Common myeloid progenitor, CD34-positive (primary cell): ENCODE measurements at regions not wholly inside any gene's neighbourhood (a gene's known extent, or its start where the extent isn't known, plus 50 kb on each side); places are given as distances from the start of the nearest gene placed in this dataset.

Experiments
- CTCF ChIA-PET: fragments of 350-600 bp; sonication (Branson Sonifier 250); formaldehyde crosslinking; loops from one replicate; lab custom pipeline; 2021; ENCODE audit warnings: antibody characterized with exemption; lab: Charles Lee
- POLR2A ChIA-PET: fragments of 350-600 bp; sonication (Branson Sonifier 250); formaldehyde crosslinking; loops from one replicate; lab custom pipeline; 2021; ENCODE audit warnings: antibody characterized with exemption; lab: Charles Lee
- DNase-seq, 3 donors: peaks; one replicate each; pipeline versions ENCODE4 v3.0.0 to v3.0.0-alpha.2; 2013
- H3K27ac ChIP-seq, 2 experiments: 1 replicate in 1 of 2; 2 replicates in 1 of 2; pipeline ENCODE4 v1.7.0; 2013; ENCODE audit warnings: inconsistent platforms in 2 of 2, low read length in 2 of 2, mild to moderate bottlenecking in 2 of 2, low read depth in 1 of 2, moderate library complexity in 1 of 2; ENCODE audit not compliant: severe bottlenecking in 2 of 2, insufficient read depth in 1 of 2, poor library complexity in 1 of 2
- H3K27me3 ChIP-seq, 5 experiments: replicated peaks in 2 of 5; 1 replicate in 3 of 5; 2 replicates in 2 of 5; pipeline versions ENCODE4 v1.6.1 to v1.7.0; 2013; ENCODE audit warnings: low read length in 4 of 5, mild to moderate bottlenecking in 2 of 5, moderate library complexity in 2 of 5, inconsistent platforms in 1 of 5; ENCODE audit not compliant: insufficient read depth in 5 of 5, control insufficient read depth in 4 of 5
- H3K36me3 ChIP-seq, 4 experiments: 1 replicate in 2 of 4; 2 replicates in 2 of 4; pipeline versions ENCODE4 v1.6.1 to v1.7.0; 2013; ENCODE audit warnings: low read length in 3 of 4, control low read depth in 1 of 4, mild to moderate bottlenecking in 1 of 4; ENCODE audit not compliant: control insufficient read depth in 4 of 4, insufficient read depth in 4 of 4
- H3K4me1 ChIP-seq, 4 experiments: 1 replicate in 3 of 4; 2 replicates in 1 of 4; pipeline versions ENCODE4 v1.6.1 to v1.7.1; 2013; ENCODE audit warnings: low read length in 3 of 4, mild to moderate bottlenecking in 3 of 4, control low read depth in 1 of 4, inconsistent platforms in 1 of 4, moderate library complexity in 1 of 4; ENCODE audit not compliant: control insufficient read depth in 4 of 4, insufficient read depth in 4 of 4; ENCODE audit errors: control extremely low read depth in 1 of 4
- H3K4me3 ChIP-seq, 7 experiments: 1 replicate in 4 of 7; 2 replicates in 3 of 7; pipeline versions ENCODE4 v1.5.1 to v1.7.0; 2013; ENCODE audit warnings: mild to moderate bottlenecking in 7 of 7, low read length in 6 of 7, moderate library complexity in 6 of 7, inconsistent platforms in 2 of 7, low read depth in 2 of 7, control low read depth in 1 of 7; ENCODE audit not compliant: insufficient read depth in 4 of 7, control insufficient read depth in 1 of 7; ENCODE audit errors: extremely low read depth in 1 of 7
- H3K9me3 ChIP-seq, 5 experiments: 1 replicate in 4 of 5; 2 replicates in 1 of 5; pipeline versions ENCODE4 v1.6.1 to v1.7.1; 2013; ENCODE audit warnings: low read length in 4 of 5, mild to moderate bottlenecking in 2 of 5, inconsistent platforms in 1 of 5, low read depth in 1 of 5, moderate library complexity in 1 of 5; ENCODE audit not compliant: control insufficient read depth in 4 of 5, insufficient read depth in 2 of 5; ENCODE audit errors: control extremely low read depth in 1 of 5
- WGBS: methylation state at CpG from one replicate; pipeline ENCODE4 v1.1.5; 2013; ENCODE audit not compliant: insufficient coverage; 5-methylcytosine and 5-hydroxymethylcytosine counted together

DNA sequence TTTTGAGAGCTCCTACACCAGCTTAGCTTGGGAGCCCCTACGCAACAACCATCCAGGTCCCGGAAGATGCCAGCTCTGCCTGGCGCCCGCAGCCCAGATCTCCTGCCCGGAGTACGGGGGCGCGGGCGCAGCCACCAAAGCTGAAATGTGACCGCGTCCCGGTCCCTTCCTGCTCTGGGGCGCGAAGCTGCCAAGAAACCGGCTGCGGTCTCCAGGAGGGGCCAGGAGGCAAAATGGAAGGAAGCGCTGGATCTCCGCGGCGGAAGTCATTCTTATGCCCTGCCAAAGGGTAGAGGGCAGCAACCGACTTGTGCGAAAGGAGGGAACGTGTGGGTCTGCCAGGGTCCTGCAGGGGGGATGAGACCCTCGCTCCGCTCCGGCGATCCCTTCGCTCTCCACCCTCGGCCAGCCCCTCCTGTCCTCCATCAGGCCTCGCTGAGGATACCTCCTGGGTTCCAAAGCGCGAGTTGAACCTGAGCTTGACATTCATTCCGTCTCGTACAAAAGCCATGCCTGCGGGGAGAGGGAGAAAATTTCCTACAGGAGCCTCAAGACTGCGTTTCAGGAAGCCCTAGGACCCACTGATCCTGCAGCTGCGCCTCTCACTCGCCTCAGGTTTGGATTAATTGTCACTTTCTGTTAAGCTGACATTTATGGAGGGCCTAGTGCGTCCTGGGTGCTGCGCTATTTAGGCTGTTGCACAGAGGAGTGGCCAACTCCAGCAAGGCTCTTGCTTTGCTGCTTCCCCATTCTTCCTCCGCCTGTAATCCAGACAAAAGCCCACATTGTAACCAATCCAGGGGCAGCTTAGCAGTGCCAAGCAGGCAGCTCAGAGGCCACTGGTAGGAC is 98.3 kb upstream of the VGLL3 start:
- DNase-seq, result peak; percentile 74 to 90 (median 87)
- CTCF ChIA-PET, result interaction anchor here (0.8 to 1.2 kb wide), 6 partner anchors 10 to 122 kb away, joined by 3 read pairs; no protein-coding TSS in a partner anchor

DNA sequence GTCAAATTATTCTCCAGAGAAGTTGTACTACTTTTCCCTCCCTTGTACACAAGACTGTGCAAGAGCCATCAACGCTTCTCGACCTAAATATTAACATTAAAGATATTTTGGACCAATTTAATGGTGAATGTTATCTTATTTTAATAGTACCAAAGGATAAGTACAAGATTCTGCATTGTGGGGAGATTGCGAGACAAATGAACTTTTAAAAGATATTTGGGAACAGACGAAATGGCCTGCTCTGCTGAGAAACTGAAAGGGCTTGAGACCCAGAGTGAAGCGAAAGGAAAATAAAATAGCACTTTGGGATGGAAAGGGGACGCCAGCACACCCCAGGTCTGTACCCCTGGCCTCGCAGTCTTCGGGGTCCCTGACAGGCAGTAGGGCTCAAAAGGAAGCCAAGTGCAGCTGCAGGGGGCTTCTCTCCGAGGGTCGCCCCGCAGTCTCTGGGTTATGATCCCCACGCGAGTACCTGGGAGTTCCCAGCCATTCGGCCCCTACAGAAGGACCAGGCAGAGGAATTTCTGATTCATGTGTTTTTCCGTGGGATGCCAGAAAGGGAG is 97.6 kb upstream of the VGLL3 start:
- no peaks in the 10 kb centered on the region for H3K27me3 ChIP-seq
- H3K36me3 ChIP-seq, result no peaks in the 10 kb centered on the region
- peak in 2 of 3 donors; percentile 34 to 48 for DNase-seq
- no peaks in the 10 kb centered on the region for H3K9me3 ChIP-seq
- ChIA-PET CTCF (interaction anchor here (0.9 to 1.2 kb wide), 4 partner anchors 15 to 121 kb away, joined by 3 read pairs; no protein-coding TSS in a partner anchor), POLR2A (no interaction called here)
- peak overlapping the region; percentile 74 to 84 for H3K27ac ChIP-seq
- H3K4me3 ChIP-seq, result peak overlapping the region; percentile 67 to 94 (median 81)
- H3K4me1 ChIP-seq, result peaks cover 7 to 23% (median 14%) of the 10 kb centered on the region in 4 experiments
- 30% methylated on average over 7 of the region's 15 CpGs for WGBS

More for the DNA sequence above, 98.3 kb upstream of the VGLL3 start:
- H3K27me3 ChIP-seq, result no peaks in the 10 kb centered on the region
- H3K4me1 ChIP-seq, result peaks cover 7 to 23% (median 14%) of the 10 kb centered on the region in 4 experiments
- no peaks in the 10 kb centered on the region for H3K9me3 ChIP-seq
- POLR2A ChIA-PET, result no interaction called here
- peak overlapping the region; percentile 74 to 84 for H3K27ac ChIP-seq
- 1% methylated on average over 38 of the region's 41 CpGs for WGBS
- no peaks in the 10 kb centered on the region for H3K36me3 ChIP-seq
- H3K4me3 ChIP-seq, result peak overlapping the region; percentile 67 to 94 (median 81)

DNA sequence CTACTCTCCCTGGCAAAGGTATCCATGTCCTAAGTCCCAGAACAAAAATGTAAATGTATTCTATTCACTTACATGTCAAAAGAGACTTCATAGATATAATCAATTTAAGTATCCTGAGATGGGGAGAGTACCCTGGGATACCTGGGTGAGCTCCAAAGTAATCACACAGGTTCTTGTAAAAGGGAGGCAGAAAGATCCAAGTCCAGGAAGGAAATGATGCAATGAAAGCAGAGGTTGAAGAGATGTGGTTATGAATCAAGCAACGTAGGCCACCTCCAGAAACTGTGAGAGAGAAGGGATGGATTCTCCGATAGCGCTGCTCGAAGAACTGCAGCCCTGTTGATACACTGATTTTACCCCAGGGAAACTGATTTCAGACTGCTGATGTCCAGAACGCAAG is 93.9 kb upstream of the VGLL3 start:
- Histone ChIP-seq H3K27me3 (no peaks in the 10 kb centered on the region), H3K9me3 (no peaks in the 10 kb centered on the region), H3K4me1 (peaks cover 0 to 15% (median 9%) of the 10 kb centered on the region in 4 experiments), H3K27ac (no peak overlapping the region), H3K36me3 (no peaks in the 10 kb centered on the region), H3K4me3 (no peak overlapping the region)
- WGBS, result 67% methylated on average over 2 of the region's 5 CpGs
- ChIA-PET POLR2A (no interaction called here), CTCF (interaction anchor here (1.2 to 3.4 kb wide), 3 partner anchors 78 to 317 kb away, joined by 3 to 9 read pairs (median 3); no protein-coding TSS in a partner anchor)
- peak in 1 of 3 donors; percentile 13 for DNase-seq

DNA sequence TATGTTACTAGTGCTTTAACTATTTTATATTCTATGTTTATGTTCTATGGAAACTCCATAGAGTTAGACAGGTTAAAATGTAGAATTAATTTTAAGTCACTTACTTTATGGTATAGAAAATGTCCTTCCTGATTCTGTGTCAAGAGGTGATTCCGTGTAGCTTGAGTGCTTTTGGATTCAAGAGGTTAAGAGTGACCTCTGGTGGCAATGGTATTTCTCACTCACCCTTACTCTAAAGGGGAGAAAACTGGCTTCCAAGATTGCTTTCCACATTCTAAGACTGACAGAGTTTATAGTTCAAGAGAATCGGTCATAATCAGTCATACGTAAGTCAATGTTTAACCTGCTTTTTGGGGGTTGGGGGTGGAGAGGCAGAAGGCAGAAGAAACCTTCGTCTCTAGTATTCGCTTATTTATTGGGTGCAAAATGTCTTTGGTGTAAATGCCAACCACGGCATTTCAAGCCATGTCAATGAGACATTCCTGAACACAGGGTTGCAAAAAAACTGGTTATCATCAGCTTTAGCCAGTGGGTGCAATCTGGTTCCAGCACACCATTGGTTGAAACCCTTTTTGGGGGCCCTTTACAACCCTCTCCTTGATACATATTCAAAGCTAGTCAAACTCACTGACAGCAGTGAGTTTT is 92.0 kb upstream of the VGLL3 start:
- no peaks in the 10 kb centered on the region for H3K4me1 ChIP-seq
- CTCF ChIA-PET, result interaction anchor here (1.0 to 3.4 kb wide), 8 partner anchors 10 to 311 kb away, joined by 3 to 12 read pairs (median 8); no protein-coding TSS in a partner anchor
- POLR2A ChIA-PET, result interaction anchor here (0.6 kb wide), 1 partner anchor 230 kb away, joined by 3 read pairs; no protein-coding TSS in a partner anchor
- no peaks in the 10 kb centered on the region for H3K9me3 ChIP-seq
- DNase-seq, result peak; percentile 65 to 83 (median 78)
- no peaks in the 10 kb centered on the region for H3K27me3 ChIP-seq
- WGBS, result 77% methylated on average over 3 of the region's 6 CpGs
- H3K36me3 ChIP-seq, result no peaks in the 10 kb centered on the region
- no peak overlapping the region for H3K4me3 ChIP-seq
- no peak overlapping the region for H3K27ac ChIP-seq

DNA sequence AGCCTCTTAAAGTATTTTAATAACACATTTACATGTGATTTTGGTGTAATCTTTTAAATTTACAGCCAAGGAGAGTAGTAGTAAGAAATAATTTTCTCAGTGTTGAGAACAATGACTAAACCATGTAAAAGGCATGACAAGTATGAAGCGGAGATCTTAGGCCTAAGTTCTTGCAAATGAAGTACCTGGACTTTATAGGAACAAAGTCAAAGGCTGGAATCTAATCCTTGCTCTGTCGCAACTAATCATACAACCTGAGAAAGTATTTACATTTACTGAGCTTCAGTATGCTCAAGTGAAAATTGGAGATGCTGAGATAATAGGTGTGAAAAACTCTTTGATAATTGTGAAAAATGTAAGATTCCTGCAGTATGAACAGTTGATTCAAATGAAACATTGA is 86.4 kb upstream of the VGLL3 start:
- Histone ChIP-seq H3K36me3 (no peaks in the 10 kb centered on the region), H3K9me3 (no peaks in the 10 kb centered on the region), H3K4me1 (no peaks in the 10 kb centered on the region), H3K27me3 (peaks cover 0 to 2% (median 0%) of the 10 kb centered on the region in 5 experiments), H3K27ac (no peak overlapping the region), H3K4me3 (no peak overlapping the region)
- CTCF ChIA-PET, result no interaction called here
- POLR2A ChIA-PET, result no interaction called here
- 100% methylated on average over 1 of the region's 2 CpGs for WGBS
- no peak for DNase-seq

DNA sequence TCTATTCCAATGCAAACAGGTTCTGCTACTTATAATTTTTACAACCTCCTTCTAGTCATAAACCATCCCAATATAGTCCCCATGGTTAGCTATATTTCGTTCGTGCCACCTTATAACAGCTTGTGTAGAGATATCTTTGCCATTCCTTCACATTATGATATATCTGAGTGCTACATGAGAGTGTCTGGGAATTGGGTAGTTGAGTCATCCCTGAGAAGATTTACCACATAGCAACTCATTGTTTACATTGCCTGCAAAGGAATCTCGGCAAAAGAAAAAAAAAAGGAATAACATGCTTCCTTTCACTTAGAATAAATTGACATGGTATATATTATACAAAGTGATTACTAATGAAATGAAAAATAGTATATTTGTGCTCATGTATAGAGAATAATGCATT is 86.0 kb upstream of the VGLL3 start:
- Histone ChIP-seq H3K9me3 (no peaks in the 10 kb centered on the region), H3K27me3 (peaks cover 0 to 2% (median 0%) of the 10 kb centered on the region in 5 experiments), H3K4me1 (no peaks in the 10 kb centered on the region), H3K36me3 (no peaks in the 10 kb centered on the region), H3K27ac (no peak overlapping the region), H3K4me3 (no peak overlapping the region)
- ChIA-PET POLR2A (no interaction called here), CTCF (no interaction called here)
- DNase-seq, result no peak
- WGBS, result no CpG with 5 or more reads among the region's 3 CpGs
